IPS-18c (cell line): ENCODE measurements at regions not wholly inside any gene's neighbourhood (a gene's known extent, or its start where the extent isn't known, plus 50 kb on each side); places are given as distances from the start of the nearest gene placed in this dataset.

ENCODE experiments used
- H3K4me3 ChIP-seq: 2 replicates; pipeline ENCODE4 v1.7.0; 2013; ENCODE audit warnings: low read depth, mild to moderate bottlenecking, low read length, moderate library complexity; ENCODE audit not compliant: insufficient read depth
- H3K9me3 ChIP-seq: one replicate; pipeline ENCODE4 v1.6.1; 2013; ENCODE audit warnings: mild to moderate bottlenecking, low read length, moderate library complexity; ENCODE audit not compliant: control insufficient read depth, insufficient read depth

DNA sequence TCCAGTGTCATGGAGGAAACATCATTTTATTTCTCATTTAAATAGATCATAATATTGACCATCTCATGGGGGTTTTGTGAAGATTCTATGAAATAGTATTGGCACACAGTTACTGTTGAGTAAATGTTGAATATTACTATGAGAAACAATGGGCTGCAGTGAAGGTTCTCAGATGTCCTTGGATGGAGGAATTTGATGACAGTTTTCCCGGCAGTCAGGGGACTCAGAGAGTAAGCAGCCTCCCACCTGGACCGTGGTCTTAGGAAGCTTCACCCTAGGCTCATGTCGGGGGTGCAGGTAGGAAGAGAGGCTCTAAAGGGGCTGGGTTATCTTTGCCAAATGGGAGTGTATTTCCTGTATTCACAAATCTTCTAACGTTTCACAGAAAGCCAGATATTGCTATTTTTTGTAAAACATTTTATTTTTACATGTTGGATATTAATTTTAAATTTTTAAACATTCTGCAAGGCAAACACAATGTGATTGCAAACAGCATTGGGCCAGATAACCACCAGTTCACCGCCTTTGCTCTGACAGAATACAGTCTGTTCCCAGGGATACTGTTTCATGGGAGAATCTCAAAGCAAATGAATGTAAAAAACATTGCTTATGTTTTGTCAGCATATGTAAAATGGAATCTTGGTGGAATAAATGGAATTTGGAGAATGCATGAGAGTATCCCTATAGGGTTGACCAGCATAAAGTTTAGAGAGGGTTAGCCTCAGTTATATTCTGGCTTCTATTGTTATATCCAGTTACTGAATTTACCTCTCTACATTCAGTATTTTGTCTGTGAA is 380.8 kb upstream of the TMEM132C start:
- Histone ChIP-seq H3K4me3 (no peak overlapping the region), H3K9me3 (no peaks in the 10 kb centered on the region)

DNA sequence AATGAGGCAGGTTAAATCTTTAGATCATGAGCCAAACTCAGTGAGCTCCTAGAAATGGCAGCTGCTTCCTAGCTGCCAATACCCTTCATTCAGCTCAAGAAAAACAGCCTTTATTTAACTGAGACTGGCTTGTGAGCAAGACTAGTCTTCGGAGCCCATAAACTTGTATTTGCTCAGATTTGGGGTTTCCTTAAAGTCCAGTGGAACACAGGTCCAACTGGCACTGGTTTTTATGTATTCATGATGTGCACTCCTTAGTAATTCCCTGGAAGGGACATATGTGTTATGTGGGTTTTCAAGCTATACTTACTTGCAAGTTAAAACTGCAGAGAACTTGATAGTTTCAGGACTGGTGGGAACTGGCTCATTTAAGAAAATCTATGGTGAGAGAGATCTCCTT is 380.1 kb upstream of the TMEM132C start:
- no peak overlapping the region for H3K4me3 ChIP-seq

DNA sequence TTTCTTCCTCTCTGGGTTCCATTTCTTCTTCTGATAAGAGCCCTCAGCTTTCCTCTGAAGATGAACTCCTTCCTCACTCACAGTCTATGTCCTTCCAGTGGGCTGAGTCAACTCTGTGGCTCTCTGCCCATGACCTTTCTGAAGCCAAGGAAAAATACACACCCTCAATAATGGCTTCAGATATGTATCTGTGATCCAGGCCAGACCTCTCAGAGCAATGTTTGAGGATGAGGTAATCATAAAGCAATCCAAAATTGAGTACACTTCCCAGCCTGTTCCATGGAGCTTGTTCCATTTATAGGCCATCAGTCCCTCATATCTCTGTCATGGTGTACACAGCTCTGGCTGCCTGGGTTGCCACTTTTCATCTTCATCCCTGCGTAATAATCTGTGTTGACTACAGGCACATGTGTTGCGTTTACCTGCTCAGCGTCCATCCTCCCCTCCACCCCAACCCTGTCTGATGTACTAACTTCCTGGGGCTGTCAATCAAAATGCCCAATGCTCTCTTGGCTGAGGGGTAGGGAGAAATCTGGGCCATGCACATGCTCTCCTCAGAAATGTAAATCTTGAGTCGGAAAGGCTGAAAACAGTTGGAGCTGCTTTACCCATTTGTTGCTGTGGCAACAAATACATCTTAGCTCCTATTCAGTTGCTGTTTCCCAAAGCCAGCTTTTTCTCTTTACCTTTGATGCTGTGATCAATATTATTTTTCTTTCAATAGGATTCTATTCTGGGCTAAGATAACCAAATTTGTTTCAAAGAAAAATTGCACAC is 377.8 kb upstream of the TMEM132C start:
- Histone ChIP-seq H3K4me3 (no peak overlapping the region), H3K9me3 (no peaks in the 10 kb centered on the region)

More for the DNA sequence above, 380.1 kb upstream of the TMEM132C start:
- no peaks in the 10 kb centered on the region for H3K9me3 ChIP-seq

DNA sequence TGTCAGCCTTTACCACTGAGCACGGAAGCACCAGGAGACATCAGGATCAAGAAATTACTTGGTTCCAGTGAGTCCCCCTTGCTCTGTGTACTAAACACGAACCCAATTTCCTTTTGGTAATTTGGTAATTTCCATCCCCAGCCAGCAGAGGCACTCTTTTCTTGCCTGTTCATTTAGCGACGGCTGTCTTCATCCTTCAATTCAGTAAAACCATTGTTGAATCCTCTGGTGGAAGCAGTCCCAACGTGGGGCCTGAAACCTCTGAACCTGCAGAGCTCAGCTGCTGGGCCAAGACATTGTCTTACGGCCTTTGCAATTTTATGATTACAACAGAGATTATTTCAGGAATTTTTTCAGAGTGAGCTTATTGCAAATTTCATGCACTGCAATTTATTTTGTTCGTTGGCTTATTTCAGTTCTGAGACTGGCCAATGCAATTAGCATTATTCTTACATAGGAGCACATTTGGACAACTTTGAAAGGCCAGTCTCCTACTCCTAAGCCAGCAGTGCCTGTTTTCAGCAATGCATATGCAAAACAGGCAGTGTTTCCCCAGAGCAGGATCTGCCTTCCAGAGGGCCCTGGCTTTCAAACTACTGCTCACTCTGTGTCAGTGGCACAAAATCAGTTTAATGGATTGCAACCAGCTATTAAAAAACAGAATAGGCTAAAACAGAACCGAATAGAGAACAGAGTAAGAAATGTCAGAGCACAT is 372.9 kb upstream of the TMEM132C start:
- Histone ChIP-seq H3K4me3 (no peak overlapping the region), H3K9me3 (no peaks in the 10 kb centered on the region)

DNA sequence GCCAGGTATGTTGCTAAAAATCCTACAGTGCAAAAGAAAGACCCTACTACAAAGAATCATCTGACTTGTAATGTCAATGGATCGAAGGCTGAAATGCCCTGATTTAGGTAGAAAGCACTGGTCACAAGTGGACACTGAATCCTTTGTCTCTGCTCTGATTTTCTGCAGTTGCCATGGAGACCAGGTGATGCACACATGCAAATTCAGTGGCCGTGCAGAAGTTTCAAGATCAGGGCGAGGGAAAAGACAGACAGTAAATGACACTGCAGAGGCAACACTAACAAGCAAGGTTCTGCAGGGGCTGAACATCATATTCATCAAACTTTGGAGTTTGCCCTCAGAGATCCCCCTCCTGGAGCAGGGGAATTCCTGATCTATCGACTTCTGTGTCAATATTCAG is 370.3 kb upstream of the TMEM132C start:
- H3K4me3 ChIP-seq: no peak overlapping the region

DNA sequence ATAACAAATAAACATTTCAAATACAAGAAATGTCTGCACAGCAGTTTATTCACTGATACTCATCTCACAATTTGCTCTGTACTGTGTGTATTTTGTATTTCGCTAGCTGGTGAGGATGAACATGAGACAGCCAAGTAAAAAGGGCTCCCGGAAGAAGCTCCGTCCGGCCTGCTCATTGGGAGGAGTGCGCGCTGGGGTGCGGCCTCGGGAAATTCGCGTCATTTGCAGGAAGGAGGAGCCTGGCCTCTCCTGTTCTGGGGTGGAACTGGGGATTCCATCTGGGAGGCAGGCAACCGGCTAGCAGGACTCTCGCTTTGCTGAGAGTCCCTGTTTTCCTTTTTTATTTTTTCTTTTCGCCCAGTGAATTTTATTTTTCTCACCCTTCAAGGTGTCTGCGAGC is 368.4 kb upstream of the TMEM132C start:
- H3K9me3 ChIP-seq: no peaks in the 10 kb centered on the region
- no peak overlapping the region for H3K4me3 ChIP-seq

More for the DNA sequence above, 370.3 kb upstream of the TMEM132C start:
- no peaks in the 10 kb centered on the region for H3K9me3 ChIP-seq

DNA sequence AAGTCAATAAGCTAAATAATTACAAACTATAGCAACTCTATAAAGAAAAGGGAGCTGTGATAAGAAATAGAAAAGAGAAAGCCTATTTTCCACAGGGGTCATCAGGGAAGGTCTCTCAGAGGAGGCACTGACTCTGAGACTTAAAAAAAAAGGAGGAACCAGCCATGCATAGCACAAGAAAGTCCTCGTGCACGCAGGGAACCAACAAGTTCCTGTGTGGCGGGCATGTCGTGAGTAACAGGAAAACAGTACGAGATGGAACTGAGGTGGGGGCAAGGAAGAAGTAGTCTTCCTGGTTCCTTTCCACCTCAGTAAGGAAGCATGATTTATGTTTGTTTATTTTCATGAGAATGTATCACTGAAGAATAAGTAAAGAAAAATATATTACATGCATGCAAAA is 367.0 kb upstream of the TMEM132C start:
- H3K9me3 ChIP-seq: no peaks in the 10 kb centered on the region
- no peak overlapping the region for H3K4me3 ChIP-seq

DNA sequence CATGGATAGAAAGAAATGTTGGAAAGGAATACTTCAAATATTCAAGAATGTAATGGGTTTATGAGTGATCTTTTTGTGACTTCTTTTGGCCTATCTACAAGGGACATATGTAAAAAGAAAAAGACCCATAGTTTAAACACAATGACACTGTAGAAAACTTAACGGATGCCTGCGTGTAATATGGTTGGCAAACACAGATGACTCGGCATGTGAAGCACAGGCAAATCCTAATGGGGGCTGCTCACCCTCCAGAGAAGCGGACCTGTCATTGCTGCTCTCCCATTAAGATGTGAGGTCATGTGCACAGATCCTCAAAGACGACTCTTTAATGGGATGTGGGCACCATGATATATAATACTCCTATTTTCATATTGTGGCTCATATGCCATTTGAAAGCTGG is 366.6 kb upstream of the TMEM132C start:
- Histone ChIP-seq H3K9me3 (no peaks in the 10 kb centered on the region), H3K4me3 (no peak overlapping the region)

DNA sequence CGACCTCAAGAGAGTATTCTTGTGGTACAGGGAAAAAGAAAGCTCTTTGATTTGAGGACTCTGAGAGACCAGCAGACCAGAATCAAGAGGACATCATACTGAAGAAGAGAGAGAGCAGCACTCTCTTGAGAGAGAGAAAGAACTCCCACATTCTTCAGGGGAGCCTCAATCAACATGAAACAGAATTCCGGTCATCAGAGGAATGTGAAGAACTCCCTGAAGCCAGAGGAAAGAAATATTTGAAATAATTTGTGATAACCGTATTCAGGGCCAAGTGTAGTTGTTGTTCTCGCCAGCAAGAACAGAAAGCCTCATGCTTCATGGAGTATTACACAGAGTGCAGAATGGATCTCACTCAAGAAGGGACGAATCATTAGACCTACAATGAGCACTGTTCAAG is 363.8 kb upstream of the TMEM132C start:
- H3K4me3 ChIP-seq: no peak overlapping the region
- no peaks in the 10 kb centered on the region for H3K9me3 ChIP-seq

DNA sequence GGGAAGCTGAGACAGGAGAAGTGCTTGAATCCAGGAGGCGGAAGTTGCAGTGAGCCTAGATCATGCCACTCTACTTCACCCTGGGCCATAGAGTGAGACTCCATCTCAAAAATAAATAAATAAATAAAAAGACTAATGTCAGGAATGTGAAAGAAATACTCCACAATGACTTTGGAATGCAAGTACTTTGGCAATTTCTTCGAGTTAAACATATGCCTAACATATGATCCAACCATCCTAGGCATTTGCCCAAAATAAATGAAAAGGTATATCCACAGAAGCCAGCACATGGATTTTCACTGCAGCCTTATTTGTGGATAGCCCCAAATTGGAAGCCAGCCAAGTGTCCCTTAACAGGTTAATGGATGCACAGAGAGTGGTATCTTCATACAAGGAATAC is 357.9 kb upstream of the TMEM132C start:
- no peaks in the 10 kb centered on the region for H3K9me3 ChIP-seq

DNA sequence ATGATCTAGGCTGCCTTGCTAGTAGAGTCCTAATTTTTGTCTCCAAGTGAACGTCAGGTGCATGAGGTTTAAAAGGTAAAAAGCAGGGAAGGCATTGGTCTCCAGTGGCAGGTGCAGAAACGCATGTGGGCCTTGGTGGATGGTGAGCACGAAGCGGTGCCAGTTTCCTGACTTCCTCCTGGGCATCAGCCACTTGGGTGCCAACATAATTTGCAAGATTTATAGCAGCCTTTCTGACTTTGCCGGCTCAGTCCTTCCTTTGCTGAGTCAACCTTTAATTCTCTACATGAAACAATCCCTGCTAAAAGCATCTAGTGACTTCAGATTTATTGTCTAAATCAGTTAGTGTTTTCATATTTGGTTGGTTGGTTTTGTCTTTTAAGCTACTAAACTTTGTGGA is 355.7 kb upstream of the TMEM132C start:
- no peaks in the 10 kb centered on the region for H3K9me3 ChIP-seq
- no peak overlapping the region for H3K4me3 ChIP-seq

More for the DNA sequence above, 357.9 kb upstream of the TMEM132C start:
- H3K4me3 ChIP-seq: no peak overlapping the region

DNA sequence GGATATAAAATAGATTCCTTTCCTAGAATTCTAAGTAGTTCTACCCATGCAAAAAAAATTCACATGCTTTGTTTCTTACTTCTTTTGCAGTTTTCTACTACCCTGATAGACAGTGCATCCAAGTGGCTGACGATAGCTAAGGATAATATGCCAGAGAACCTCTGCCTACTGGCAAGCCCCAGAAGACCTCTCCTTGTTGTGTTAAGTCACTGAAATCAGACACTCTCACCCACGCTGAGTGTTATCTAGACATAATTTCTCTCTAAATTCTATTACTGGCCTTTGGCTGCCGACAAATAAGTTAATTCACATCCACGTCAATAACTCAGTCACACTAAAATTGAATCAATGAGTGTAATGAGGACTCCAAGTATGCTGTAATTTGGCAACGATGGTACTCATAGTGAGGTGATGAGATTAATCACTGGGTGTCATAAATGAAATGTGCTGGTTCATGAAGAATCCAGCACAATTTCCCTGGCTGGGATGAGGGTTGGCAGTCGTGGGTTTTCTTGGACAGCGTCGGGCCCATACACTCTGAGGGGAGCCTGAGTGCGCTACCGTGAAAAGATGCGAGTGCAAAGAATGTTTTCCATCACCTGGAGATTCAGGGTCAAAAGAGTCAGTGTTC is 354.8 kb upstream of the TMEM132C start:
- no peaks in the 10 kb centered on the region for H3K9me3 ChIP-seq
- no peak overlapping the region for H3K4me3 ChIP-seq

DNA sequence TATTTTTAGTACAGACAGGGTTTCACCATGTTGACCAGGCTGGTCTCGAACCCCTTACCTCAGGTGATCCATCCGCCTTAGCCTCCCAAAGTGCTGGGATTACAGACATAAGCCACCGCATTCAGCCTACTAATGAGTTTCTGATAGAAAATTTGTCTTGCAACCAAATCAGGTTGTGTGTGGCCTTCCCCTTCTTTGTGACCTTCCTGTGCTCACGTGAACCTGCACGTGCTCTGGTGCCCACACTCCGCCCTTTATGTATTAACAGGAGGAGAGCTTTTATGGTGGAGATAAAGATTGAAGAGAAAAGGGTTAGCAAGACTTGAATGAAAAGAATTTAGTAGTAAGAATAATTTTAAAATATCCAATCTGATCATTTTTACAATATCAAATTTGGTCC is 343.5 kb upstream of the TMEM132C start:
- H3K9me3 ChIP-seq: no peaks in the 10 kb centered on the region
- H3K4me3 ChIP-seq: no peak overlapping the region

DNA sequence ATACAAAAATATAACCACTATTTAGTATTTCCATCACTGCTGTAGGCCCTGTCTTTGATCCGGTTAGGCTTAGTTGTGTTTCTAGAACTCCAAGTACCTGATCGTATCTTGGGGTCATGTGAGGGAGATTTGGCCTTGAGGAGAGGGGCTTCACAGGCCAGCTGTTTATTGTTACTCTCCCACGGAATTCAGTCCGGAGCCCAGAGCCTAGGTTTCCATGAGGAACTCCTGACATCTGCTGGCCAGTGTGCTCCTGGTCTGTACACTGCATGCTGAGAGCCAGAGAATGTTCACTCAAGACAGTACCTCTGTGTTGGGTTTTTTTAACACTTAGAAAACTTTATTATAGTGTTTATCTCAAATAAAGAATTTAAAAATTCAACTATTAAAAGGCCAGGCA is 341.0 kb upstream of the TMEM132C start:
- no peak overlapping the region for H3K4me3 ChIP-seq
- no peaks in the 10 kb centered on the region for H3K9me3 ChIP-seq

DNA sequence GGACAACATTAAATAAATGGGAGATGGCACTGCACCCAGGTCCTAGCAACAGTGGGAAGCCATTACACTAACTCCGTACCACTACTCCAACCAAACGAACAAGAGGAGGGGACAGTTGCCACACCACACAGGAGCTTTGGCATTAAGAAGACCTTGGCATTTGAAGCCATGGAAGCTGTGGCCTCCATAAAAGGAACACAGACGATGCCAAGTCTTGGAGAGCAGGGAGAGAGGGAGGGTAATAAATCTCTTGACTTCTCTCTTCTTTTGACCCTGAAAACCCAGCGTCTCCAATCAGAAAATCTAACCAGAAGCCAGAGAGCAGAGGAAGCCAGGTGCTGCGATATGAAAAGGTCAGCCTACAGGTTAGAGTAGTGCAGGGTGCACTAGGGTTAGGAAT is 338.8 kb upstream of the TMEM132C start:
- Histone ChIP-seq H3K4me3 (no peak overlapping the region), H3K9me3 (no peaks in the 10 kb centered on the region)

DNA sequence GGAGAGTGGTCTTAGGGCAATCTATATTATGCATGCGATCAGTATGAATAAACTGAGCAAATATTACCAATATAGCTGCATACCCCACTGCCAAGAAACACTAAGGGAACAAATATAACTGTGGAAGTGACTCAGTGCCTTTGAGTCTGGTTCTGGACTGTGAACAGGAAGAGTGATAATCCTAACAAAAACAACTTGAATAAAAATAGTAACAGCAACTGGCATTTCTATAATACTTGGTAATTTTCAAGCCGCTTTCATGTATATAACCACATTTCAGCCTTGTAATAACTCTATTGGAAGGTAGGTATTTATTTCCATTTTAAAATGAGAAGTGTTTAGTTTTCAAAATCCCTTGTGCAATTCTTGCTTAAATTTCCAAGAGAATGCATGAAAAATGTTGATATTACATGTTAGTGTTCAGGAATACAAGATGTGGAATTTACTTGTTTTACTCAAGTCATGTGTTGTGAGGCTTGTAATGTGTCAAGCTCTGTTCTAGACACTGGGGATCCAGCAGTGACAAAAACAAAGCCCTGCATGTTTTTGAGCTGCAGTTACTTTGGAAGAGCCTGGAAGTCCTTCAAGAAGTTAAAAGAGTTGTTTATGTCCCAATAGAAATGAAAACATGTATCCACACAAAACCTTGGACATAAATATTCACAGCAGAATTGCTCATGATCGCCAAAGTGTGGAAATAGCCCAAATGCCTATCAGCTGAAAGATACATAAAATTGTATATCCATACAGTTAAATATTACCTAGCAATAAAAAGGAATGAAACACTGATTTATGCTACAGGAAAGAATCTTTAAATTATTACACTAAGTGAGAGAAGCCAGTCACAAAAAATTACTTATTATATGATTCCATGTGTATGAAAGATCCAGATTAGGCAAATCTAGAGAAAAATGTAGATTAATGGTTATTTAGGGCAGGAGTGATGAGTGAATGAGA is 338.1 kb upstream of the TMEM132C start:
- Histone ChIP-seq H3K9me3 (no peaks in the 10 kb centered on the region), H3K4me3 (no peak overlapping the region)
